ENCODE measurements at regions not wholly inside any gene's neighbourhood (a gene's known extent, or its start where the extent isn't known, plus 50 kb on each side); places are given as distances from the start of the nearest gene placed in this dataset.

GRCh38 chr6:85255661-85256060, 194.2 kb upstream of the NT5E start:
- no peak for TF ChIP-seq CTCF (conservative IDR thresholded peaks at IDR 0.05)
- H3K27ac ChIP-seq, result no peak overlapping the region

DNA sequence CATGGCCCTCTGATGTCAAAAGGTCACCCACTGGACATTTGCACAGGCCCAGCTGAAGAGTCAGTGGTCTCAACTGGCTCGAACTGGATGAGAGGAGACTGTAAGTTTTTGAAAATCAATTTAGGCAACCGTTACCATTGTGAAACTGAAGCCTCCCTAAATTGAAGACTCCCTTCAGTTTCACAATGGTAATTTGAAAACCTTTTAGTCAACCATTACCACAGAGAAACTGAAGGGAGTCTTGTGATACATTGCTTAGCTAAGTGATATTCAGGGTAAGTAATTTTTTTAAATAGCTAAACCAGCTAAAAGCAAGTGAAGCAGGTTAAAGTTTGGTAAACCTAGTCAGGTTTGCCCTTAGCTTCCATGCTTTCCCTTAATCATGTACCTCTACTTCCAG, 197.3 kb upstream of the NT5E start:
- no peak for TF ChIP-seq CTCF (conservative IDR thresholded peaks at IDR 0.05)
- no peak overlapping the region for H3K27ac ChIP-seq

GRCh38 chr6:85252085-85252484, 197.8 kb upstream of the NT5E start:
- TF ChIP-seq CTCF (conservative IDR thresholded peaks at IDR 0.05), result no peak
- no peak overlapping the region for H3K27ac ChIP-seq

DNA sequence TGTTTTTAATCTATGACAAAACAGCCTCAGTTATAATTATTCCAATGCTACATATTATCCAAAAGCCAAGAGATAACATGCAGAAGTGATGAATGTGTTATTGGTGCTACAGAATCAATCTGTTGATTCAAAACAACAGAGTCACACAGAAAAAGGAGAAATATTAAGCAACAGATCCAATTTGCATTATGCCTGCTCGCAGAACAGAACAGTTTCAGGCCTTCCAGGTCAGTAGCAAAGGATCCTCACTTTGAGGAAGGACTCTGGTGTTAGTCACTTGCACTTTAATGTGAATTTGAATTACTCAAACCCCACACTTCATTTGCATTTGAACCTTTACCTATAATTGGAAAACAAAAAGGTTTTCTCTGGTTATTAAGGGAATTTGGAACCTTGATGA, 198.6 kb upstream of the NT5E start:
- no peak overlapping the region for H3K27ac ChIP-seq
- TF ChIP-seq CTCF (conservative IDR thresholded peaks at IDR 0.05), result no peak

DNA sequence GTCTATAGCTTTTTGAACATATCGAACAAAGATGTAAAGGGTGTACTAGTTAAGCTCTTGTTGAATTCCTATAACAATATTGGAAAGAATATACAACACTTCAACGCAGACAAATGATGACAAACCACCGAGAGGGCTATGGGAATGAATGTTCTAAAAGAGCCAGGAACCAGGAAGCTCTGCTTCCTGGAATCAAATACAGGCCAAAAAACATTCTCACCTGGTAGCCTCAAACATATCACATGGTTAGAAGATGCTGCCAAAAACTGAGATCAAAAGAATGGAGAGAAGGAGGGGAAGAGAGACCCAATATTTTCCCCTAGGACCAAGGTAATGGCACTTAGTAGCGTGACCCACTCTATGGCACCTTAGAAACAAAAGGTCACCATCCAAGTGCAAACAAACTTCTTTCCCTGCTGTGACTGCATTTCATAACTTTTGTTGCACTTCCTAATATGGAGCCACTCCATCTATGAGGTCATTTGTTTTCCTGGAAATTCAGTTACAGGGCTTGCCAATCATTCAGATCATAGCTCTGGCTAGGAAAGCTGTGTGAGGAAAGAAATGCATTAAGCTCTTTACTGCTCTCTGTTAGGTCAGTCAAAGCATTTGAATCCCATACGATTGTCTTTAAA, 199.2 kb upstream of the NT5E start:
- no peak for TF ChIP-seq CTCF (conservative IDR thresholded peaks at IDR 0.05)

DNA sequence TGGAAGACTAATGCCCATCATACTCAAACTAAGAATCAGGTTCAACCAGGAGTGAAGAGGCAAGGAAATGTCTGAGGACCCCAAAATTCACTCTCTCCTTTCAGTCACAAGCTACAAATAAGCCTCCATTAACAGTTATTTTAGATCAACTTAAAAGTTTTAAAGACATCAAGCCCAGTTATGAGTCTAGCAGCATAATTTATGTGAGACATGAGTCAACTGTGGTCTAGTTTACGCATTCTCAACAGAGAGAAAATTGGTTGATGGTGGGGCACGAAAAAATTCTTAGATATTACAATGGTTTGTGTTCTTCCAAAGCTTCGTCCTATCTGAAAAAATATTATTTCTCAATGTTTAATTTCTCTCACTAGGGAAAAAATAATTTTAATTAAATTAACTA, 204.9 kb upstream of the NT5E start:
- no peak for TF ChIP-seq CTCF (conservative IDR thresholded peaks at IDR 0.05)
- H3K27ac ChIP-seq, result no peak overlapping the region

More for the DNA sequence above, 199.2 kb upstream of the NT5E start:
- H3K27ac ChIP-seq, result no peak overlapping the region

GRCh38 chr6:85241498-85242052, 208.3 kb upstream of the NT5E start:
- TF ChIP-seq CTCF (conservative IDR thresholded peaks at IDR 0.05), result no peak
- no peak overlapping the region for H3K27ac ChIP-seq
